Inferior parietal cortex (tissue), 1 donor: ENCODE measurements at regions not wholly inside any gene's neighbourhood (a gene's known extent, or its start where the extent isn't known, plus 50 kb on each side); places are given as distances from the start of the nearest gene placed in this dataset.
"Not testable (repeated sequence)": the region's sequence is repeated elsewhere in the genome, so short reads cannot be mapped to it uniquely, and the experiment has no call there.

Experiments
- DNase-seq: peaks from one replicate; pipeline ENCODE4 v3.0.0-alpha.2; 2016; ENCODE audit errors: extremely low spot score

DNA sequence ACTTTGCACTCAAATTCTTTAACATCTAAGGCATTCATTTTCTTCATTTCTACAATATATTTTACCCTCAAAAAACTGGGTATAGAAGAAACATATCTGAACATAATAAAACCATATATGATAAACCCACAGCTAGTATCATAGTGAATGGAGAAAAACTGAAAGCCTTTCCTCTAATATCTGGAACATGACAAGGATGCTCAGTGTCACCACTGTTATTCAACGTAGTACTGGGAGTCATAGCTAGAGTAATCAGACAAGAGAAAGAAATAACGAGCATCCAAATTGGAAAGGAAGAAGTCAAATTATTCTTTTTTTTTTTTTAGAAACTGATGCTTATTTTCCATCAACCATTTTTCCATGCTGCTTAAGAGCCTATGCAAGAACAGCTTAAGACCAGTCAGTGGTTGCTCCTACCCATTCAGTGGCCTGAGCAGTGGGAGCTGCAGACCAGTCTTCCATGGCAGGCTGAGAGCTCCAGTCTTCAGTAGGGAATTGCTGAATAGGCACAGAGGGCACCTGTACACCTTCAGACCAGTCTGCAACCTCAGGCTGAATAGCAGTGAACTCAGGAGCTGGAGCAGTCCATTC is 58.0 kb upstream of the RAP1B start:
- DNase-seq, result not testable (repeated sequence)

DNA sequence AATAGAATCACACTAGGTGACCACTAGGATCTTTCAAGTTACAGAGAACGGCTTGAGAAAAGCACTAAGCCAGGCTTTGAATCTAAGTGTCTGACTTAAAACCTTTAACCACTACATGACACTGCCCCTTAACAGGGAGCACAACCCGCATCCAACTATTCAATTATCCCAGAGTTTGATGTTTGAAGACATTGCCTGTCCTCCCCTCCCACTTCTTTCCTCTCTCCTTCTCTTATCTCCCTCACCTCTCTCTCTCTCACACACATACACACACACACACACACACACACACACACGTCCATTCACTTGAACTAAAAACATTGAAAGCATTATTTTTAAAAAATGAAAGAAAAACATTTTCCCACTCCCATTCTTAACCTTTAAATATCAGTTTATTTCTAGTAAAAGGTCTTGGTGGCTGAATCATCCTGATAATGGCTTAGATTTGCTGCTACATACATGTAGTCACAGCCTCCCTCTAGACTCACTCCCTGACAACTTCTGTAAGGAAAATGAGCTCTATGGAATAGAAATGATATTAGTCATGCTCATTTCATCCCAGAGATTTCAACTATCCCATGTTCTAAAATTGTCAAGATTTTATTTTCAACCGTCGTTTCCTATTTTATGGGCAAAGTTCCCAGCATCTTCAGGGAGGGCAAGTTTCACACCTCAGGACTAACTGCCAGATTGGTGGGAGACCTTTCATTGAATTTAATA is 53.5 kb upstream of the RAP1B start:
- no peak for DNase-seq

DNA sequence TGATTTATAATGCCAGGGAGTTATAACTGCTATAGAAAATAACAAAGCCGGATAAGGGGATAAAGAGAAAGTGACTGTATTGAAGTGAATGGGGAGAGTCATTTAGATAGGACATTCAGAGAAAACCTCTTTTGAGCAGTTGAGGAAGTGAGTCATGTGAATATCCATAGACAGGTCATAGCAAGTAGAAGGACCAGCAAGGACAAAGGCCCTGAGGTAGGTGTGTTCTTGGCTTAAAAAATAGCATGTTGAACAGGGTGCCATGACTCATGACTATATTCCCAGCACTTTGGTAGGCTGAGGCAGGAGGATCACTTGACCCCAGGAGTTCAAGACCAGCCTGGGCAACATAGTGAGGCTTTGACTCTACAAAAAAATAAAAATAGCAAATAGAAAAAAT is 51.5 kb upstream of the RAP1B start:
- DNase-seq, result no peak

DNA sequence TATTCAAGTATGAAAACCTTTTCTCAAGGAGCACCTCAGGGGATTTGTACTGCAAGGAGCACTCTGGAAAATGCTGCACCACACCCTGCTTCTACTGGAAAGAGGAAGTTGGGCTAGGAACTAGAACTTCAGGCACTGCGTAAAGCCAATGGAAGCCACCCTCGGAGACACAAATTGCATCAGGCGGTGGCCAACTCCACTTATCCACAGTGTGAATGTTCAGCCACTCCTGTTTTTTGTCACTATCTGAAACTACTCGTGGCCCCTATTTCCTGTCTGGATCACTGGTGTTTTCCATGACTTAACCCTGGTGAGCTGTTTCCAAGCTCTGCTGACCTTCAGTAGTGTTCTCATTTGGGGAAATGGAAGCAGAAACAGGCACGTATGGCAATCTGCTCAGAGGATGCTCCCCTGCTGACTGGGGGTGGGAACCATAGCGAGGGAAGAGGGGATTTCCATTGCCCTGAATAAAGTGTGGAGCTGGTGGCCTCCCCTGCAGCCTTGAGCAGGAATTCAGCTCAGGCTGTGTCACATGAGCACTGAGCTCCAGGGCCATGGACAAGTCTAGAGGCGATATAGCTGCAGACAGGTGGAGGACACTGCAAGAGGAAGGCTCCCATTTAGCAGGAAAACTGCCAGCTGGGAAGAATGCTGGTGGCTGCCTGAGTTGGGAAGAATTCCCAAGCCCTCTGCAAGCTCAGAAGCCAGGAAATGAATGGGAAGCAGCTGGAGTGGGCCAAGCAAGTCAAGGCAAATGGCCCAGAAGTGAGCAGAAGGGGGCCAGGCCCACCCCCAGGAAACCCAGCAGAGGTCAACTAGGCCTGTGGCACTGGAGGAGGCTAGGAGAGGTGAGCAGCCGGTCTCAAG is 50.5 kb upstream of the RAP1B start:
- DNase-seq, result no peak

DNA sequence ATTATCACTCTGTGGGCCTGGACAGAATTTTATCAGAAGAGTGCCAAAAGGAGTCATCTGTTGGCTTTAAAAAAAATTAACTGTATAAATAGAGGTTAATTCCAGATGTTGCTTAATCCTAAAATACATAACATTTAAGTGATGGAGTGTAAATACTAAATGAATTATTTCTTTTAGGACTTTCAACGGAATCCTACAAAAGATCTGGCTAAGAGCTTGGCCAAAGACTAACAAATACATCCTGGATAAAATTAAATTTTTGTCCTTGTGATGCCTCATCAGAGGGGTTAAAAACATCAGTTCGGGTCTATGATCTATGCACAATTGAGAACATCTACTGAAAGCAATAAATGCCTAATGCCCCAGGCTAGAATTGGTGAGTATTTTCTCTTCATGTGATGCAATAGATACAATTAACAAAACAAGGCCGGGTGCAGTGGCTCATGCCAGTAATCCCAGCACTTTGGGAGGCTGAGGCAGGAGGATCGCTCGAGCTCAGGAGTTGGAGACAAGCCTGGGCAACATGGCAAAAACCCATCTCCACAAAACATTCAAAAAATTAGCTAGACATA is 49.8 kb upstream of the RAP1B start:
- DNase-seq, result no peak
